Neural progenitor cell (in vitro differentiated cells): ENCODE measurements at regions not wholly inside any gene's neighbourhood (a gene's known extent, or its start where the extent isn't known, plus 50 kb on each side); places are given as distances from the start of the nearest gene placed in this dataset. TPM values are rescaled to one million over a fixed set of nuclear protein-coding genes. Genes with fewer than 3 reads are reported as not detected.

ENCODE experiments used
- DNase-seq: peaks from one replicate; pipeline ENCODE4 v3.0.0-alpha.2; 2016; ENCODE audit warnings: low spot score
- H2AFZ ChIP-seq: fragments of 200-600 bp; sonication (generic); replicated peaks from 2 replicates; pipeline ENCODE4 v1.6.1; 2016; ENCODE audit warnings: antibody characterized with exemption
- H3F3A ChIP-seq: fragments of 200-600 bp; sonication (generic); 2 replicates; pipeline ENCODE4 v1.6.1; 2016; ENCODE audit warnings: antibody characterized with exemption, low read depth
- H3K27ac ChIP-seq: fragments of 200-600 bp; sonication (generic); 2 replicates; pipeline ENCODE4 v1.5.1; 2016; ENCODE audit warnings: mild to moderate bottlenecking
- H3K27me3 ChIP-seq: fragments of 200-600 bp; sonication (generic); 2 replicates; pipeline ENCODE4 v1.6.1; 2016; ENCODE audit warnings: mild to moderate bottlenecking, moderate library complexity
- H3K36me3 ChIP-seq: fragments of 200-600 bp; sonication (generic); 2 replicates; pipeline ENCODE4 v1.5.1; 2016
- H3K4me1 ChIP-seq: fragments of 200-600 bp; sonication (generic); 2 replicates; pipeline ENCODE4 v1.6.1; 2016; ENCODE audit warnings: mixed run types
- H3K4me2 ChIP-seq: fragments of 200-600 bp; sonication (generic); 2 replicates; pipeline ENCODE4 v1.6.1; 2016
- H3K4me3 ChIP-seq: fragments of 200-600 bp; sonication (generic); 2 replicates; pipeline ENCODE4 v1.5.1; 2016
- H3K79me2 ChIP-seq: fragments of 200-600 bp; sonication (generic); 2 replicates; pipeline ENCODE4 v1.6.1; 2016; ENCODE audit warnings: low read depth
- H3K9ac ChIP-seq: fragments of 200-600 bp; sonication (generic); 2 replicates; pipeline ENCODE4 v1.6.1; 2016
- H3K9me3 ChIP-seq: fragments of 200-600 bp; sonication (generic); 2 replicates; pipeline ENCODE4 v1.5.1; 2016; ENCODE audit warnings: low read depth
- H4K20me1 ChIP-seq: fragments of 200-600 bp; sonication (generic); 2 replicates; pipeline ENCODE4 v1.6.1; 2016; ENCODE audit warnings: low read depth
- H3K27ac Mint-ChIP-seq: 3 replicates; pipeline ENCODE4 v1.8.0; 2021; ENCODE audit warnings: mixed read lengths
- H3K27me3 Mint-ChIP-seq: 2 replicates; pipeline ENCODE4 v1.8.0; 2022; ENCODE audit warnings: low read depth, mild to moderate bottlenecking, inconsistent platforms, moderate library complexity, mixed read lengths; ENCODE audit not compliant: insufficient read depth
- H3K36me3 Mint-ChIP-seq: 3 replicates; pipeline ENCODE4 v1.8.0; 2021; ENCODE audit warnings: mixed read lengths
- H3K4me1 Mint-ChIP-seq: 3 replicates; pipeline ENCODE4 v1.8.0; 2021; ENCODE audit warnings: mixed read lengths
- H3K4me3 Mint-ChIP-seq: 3 replicates; pipeline ENCODE4 v1.8.0; 2021; ENCODE audit warnings: mild to moderate bottlenecking, moderate library complexity, mixed read lengths
- H3K9me3 Mint-ChIP-seq: 3 replicates; pipeline ENCODE4 v1.8.0; 2020; ENCODE audit warnings: mixed read lengths
- EZH2 ChIP-seq: fragments of 200-600 bp; sonication (generic); IDR thresholded peaks from 2 replicates; pipeline ENCODE4 v1.6.1; 2017; ENCODE audit warnings: antibody characterized with exemption, mild to moderate bottlenecking, moderate library complexity
- EZH2phosphoT487 ChIP-seq: fragments of 200-600 bp; sonication (generic); IDR thresholded peaks from 2 replicates; pipeline ENCODE4 v1.6.1; 2017; ENCODE audit warnings: antibody characterized with exemption
- small RNA-seq: library from RNA; depleted of rRNA; stranded (forward); fragments of <200 nt; gene quantifications from one replicate; pipeline ENCODE3, GENCODE V24; 2015
- TF ChIP-seq, protein P1 (sequence below): fragments of 200-600 bp; sonication (generic); IDR thresholded peaks from 2 replicates; pipeline ENCODE4 v1.5.1; 2017; ENCODE audit warnings: antibody characterized with exemption, mild to moderate bottlenecking

DNA sequence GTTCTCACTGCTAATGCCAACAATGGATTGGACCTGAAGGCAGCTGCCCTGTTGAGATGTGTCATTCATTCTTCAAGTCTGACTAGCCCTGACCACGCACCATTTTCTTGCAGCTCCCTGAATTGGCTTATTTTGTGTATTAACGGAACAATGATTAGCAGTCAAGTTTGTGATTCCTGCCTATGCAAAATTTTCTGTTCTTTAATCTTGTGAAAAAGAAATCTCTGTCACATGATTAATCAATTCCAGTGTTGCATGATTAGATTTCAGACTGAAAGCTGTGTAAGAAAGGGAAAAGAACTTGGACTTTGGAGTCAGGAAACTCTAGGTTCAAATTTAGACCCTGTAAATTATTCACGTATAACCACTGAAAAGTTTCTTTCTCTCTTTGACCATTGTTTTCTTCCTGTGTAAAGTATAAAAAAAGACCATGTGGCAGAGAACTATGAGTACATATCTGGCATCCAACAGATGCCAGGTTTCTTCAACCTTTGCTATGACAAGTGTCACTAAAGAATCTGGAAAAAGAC, 64.5 kb upstream of the SLC10A2 start:
- no peaks in the 10 kb centered on the region for H3K36me3 ChIP-seq
- TF ChIP-seq EZH2phosphoT487 (no peak), EZH2 (no peak)
- TF ChIP-seq, protein P1, sequence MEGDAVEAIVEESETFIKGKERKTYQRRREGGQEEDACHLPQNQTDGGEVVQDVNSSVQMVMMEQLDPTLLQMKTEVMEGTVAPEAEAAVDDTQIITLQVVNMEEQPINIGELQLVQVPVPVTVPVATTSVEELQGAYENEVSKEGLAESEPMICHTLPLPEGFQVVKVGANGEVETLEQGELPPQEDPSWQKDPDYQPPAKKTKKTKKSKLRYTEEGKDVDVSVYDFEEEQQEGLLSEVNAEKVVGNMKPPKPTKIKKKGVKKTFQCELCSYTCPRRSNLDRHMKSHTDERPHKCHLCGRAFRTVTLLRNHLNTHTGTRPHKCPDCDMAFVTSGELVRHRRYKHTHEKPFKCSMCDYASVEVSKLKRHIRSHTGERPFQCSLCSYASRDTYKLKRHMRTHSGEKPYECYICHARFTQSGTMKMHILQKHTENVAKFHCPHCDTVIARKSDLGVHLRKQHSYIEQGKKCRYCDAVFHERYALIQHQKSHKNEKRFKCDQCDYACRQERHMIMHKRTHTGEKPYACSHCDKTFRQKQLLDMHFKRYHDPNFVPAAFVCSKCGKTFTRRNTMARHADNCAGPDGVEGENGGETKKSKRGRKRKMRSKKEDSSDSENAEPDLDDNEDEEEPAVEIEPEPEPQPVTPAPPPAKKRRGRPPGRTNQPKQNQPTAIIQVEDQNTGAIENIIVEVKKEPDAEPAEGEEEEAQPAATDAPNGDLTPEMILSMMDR = no peak
- H3K9me3 ChIP-seq = no peaks in the 10 kb centered on the region
- no peak overlapping the region for H3K4me3 ChIP-seq
- no peak for DNase-seq
- Mint-ChIP-seq H3K4me3 (no peak overlapping the region), H3K27me3 (peaks cover 5% of the 10 kb centered on the region), H3K36me3 (no peaks in the 10 kb centered on the region), H3K4me1 (peaks cover 13% of the 10 kb centered on the region), H3K9me3 (no peaks in the 10 kb centered on the region), H3K27ac (no peak overlapping the region)
- no peaks in the 10 kb centered on the region for H3K4me1 ChIP-seq
- no peaks in the 10 kb centered on the region for H3F3A ChIP-seq
- no peak overlapping the region for H3K9ac ChIP-seq
- no peaks in the 10 kb centered on the region for H3K79me2 ChIP-seq
- no peak overlapping the region for H3K27ac ChIP-seq
- H3K4me2 ChIP-seq = no peak overlapping the region
- H4K20me1 ChIP-seq = no peaks in the 10 kb centered on the region
- no peaks in the 10 kb centered on the region for H3K27me3 ChIP-seq
- no peak overlapping the region for H2AFZ ChIP-seq

DNA sequence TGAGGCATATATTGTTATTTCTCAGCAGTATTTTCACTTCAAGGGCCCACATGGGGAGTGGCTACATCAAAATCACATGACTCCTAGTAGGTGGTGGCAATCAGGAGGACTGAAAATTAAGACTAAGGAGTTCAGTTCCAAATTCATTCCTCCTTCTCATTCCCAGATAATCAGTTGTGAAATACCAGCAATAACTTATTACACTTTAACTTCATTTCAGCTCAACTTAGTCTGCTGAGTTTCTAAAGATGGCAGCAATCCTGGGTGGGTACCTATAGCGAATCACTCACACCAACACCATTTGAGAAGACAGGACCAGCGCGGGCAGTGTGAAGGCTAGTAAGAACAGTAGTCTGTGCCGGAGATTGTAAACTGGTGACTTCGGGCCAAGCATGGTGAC, 63.9 kb upstream of the SLC10A2 start:
- Histone ChIP-seq H3K27ac (no peak overlapping the region), H3K4me3 (no peak overlapping the region), H2AFZ (no peak overlapping the region), H3K79me2 (no peaks in the 10 kb centered on the region), H3K9me3 (no peaks in the 10 kb centered on the region), H3K4me1 (no peaks in the 10 kb centered on the region), H3K4me2 (no peak overlapping the region), H4K20me1 (no peaks in the 10 kb centered on the region), H3F3A (no peaks in the 10 kb centered on the region), H3K36me3 (no peaks in the 10 kb centered on the region), H3K27me3 (no peaks in the 10 kb centered on the region), H3K9ac (no peak overlapping the region)
- H3K4me1 Mint-ChIP-seq = peaks cover 11% of the 10 kb centered on the region
- H3K36me3 Mint-ChIP-seq = no peaks in the 10 kb centered on the region
- TF ChIP-seq, protein P1 = no peak
- no peak for TF ChIP-seq EZH2phosphoT487
- no peak for TF ChIP-seq EZH2
- no peak for DNase-seq
- peaks cover 5% of the 10 kb centered on the region for H3K27me3 Mint-ChIP-seq
- H3K4me3 Mint-ChIP-seq = no peak overlapping the region
- no peak overlapping the region for H3K27ac Mint-ChIP-seq
- H3K9me3 Mint-ChIP-seq = no peaks in the 10 kb centered on the region

Small RNA genes lying in the stretch of these regions (small RNA-seq; reads per million reads assigned to genes)
- gene RF00402 = not detected
- not detected for gene RF02090
- gene RF02091 = not detected
- not detected for gene RNA5SP38
